GM18867 (cell line): ENCODE measurements at regions not wholly inside any gene's neighbourhood (a gene's known extent, or its start where the extent isn't known, plus 50 kb on each side); places are given as distances from the start of the nearest gene placed in this dataset.
"Not testable (repeated sequence)": the region's sequence is repeated elsewhere in the genome, so short reads cannot be mapped to it uniquely, and the experiment has no call there.

Experiments
- ATAC-seq: cut with Tn5 transposase; IDR thresholded peaks from one replicate; pipeline ENCODE4 v1.9.1; 2021; ENCODE audit warnings: mild to moderate bottlenecking, moderate library complexity; ENCODE audit not compliant: unreplicated experiment

GRCh38 chr12:87363497-87364084, 665.6 kb downstream of the C12orf50 start:
- ATAC-seq, result no peak

GRCh38 chr12:87349681-87350080, 679.5 kb downstream of the C12orf50 start:
- ATAC-seq, result no peak

GRCh38 chr12:87348071-87348470, 681.1 kb downstream of the C12orf50 start:
- ATAC-seq, result no peak

- no peak for ATAC-seq
Measured at GRCh38 chr12:87344699-87345098, 684.5 kb downstream of the C12orf50 start.

GRCh38 chr12:87338681-87339080, 690.5 kb downstream of the C12orf50 start:
- ATAC-seq, result no peak

- ATAC-seq, result no peak
Measured at GRCh38 chr12:87336814-87337336, 692.3 kb downstream of the C12orf50 start.

GRCh38 chr12:87332987-87333726, 696.0 kb downstream of the C12orf50 start:
- ATAC-seq, result no peak

GRCh38 chr12:87330071-87330555, 699.1 kb downstream of the C12orf50 start:
- ATAC-seq, result not testable (repeated sequence)

GRCh38 chr12:87329076-87329863, 699.9 kb downstream of the C12orf50 start:
- no peak for ATAC-seq

GRCh38 chr12:87323369-87323768, 705.8 kb downstream of the C12orf50 start:
- ATAC-seq, result no peak

GRCh38 chr12:87320724-87321123, 708.5 kb downstream of the C12orf50 start:
- no peak for ATAC-seq

GRCh38 chr12:87317302-87317701, 711.9 kb downstream of the C12orf50 start:
- ATAC-seq, result no peak

- ATAC-seq, result peak; percentile 86
Measured at GRCh38 chr12:87311206-87311605, 718.0 kb downstream of the C12orf50 start.

- no peak for ATAC-seq
Measured at GRCh38 chr12:87310126-87310525, 719.1 kb downstream of the C12orf50 start.

GRCh38 chr12:87305481-87305880, 723.7 kb downstream of the C12orf50 start:
- peak; percentile 65 for ATAC-seq

GRCh38 chr12:87304406-87304805, 724.8 kb downstream of the C12orf50 start:
- no peak for ATAC-seq

GRCh38 chr12:87303396-87304012, 725.7 kb downstream of the C12orf50 start:
- no peak for ATAC-seq

- no peak for ATAC-seq
Measured at GRCh38 chr12:87302126-87302745, 727.0 kb downstream of the C12orf50 start.

- no peak for ATAC-seq
Measured at GRCh38 chr12:87290505-87290904, 738.7 kb downstream of the C12orf50 start.

- ATAC-seq, result no peak
Measured at GRCh38 chr12:87283886-87284285, 745.3 kb downstream of the C12orf50 start.
